ENCODE measurements at regions not wholly inside any gene's neighbourhood (a gene's known extent, or its start where the extent isn't known, plus 50 kb on each side); places are given as distances from the start of the nearest gene placed in this dataset.

GRCh38 chr9:25453875-25454274, 224.4 kb downstream of the TUSC1 start:
- no peak for TF ChIP-seq EP300 (IDR thresholded peaks at IDR 0.05; ENCODE audit: borderline replicate concordance in 1 of 2, low read depth in 1 of 2, low read length in 1 of 2)
- no peak for TF ChIP-seq EZH2phosphoT487 (IDR thresholded peaks at IDR 0.05; ENCODE audit: borderline replicate concordance, low read depth)
- no peak for TF ChIP-seq FOXM1 (IDR thresholded peaks at IDR 0.05; ENCODE audit: low read depth)
- TF ChIP-seq CHD2 (IDR thresholded peaks at IDR 0.05; ENCODE audit: low read length, partially characterized antibody), result no peak
- TF ChIP-seq POLR2AphosphoS5 (IDR thresholded peaks at IDR 0.05; ENCODE audit: low read depth, low read length), result no peak
- no peak for TF ChIP-seq CTCF (IDR thresholded peaks at IDR 0.05)
